ENCODE measurements at regions not wholly inside any gene's neighbourhood (a gene's known extent, or its start where the extent isn't known, plus 50 kb on each side); places are given as distances from the start of the nearest gene placed in this dataset.
"Not testable (repeated sequence)": the region's sequence is repeated elsewhere in the genome, so short reads cannot be mapped to it uniquely, and the experiment has no call there.

DNA sequence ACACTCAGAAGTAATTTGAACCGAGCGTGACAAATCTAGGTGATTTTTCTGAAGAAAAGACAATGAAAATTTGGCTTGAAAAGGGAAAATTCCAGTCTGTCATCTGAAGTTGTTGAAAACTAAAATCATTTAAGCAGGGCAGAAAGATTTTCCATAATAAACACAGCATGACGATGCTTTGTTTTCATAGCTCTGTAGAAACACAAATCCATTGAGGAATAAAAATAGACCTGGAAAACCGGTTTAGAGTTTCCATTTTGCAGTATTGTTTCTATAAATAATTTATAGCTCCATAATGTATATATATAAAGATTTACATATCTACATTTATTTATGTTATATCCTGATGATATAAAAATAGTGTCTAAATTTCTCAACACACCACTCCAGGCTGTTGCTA is 1918.5 kb upstream of the FLRT2 start:
- DNase-seq, result no peak

DNA sequence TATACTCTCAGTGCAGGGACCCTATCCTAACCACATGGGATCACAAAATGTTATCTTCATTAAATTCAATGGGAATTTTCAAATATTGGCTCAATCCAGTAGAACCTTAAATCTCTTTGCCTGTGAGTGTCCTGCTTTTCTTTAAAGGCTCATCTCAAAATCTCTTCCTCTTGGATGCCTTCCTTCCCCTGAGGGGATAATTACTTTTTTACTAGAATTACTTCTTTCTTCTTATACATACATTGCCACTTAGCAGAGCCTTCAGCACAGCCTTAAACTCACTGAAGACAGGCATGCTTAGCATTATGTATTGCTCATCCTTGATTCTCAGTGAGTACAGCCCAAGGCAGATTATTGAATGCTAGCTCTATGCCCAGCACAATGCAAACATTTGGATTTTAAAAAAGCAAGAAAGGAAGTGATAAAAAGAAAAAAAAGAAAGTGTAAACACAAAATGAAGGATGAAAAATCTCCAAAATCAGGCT is 1918.0 kb upstream of the FLRT2 start:
- no peak for DNase-seq

DNA sequence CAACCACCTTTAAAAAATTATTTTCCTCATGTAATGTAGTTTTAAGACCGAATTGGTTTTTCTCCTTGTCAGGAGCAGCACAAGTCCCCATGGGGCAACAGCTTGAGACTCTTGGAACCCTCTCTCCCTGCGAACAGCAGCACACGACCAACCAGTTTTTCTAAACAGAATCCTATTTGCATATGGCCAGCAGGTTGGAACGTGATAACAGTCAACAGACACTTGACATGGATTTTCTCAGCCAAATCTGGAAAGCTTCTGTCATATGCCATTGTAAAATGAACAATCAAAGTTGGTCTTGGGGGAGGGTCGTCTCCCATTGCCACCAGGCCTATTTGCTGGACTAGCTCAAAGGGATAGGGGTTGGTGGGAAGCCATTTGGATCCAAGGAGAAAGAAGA is 1915.0 kb upstream of the FLRT2 start:
- no peak for DNase-seq

DNA sequence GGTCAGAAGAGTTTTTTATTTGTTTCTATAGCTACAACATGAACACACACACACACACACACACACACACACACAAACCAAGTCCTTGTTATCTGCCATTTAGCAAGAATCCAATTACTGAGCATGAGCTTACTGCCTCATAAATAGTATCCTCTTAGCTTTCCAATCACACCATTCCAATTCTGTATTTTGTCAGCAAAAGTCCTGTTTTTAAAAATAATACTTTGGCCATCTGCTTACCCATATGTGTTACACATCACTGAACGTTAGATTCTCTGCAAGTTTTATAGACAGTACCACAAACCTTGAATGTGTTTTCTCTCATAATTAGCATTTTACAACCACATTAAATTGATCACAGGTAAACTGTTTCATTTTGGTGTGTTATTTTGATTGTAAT is 1905.4 kb upstream of the FLRT2 start:
- DNase-seq, result no peak

DNA sequence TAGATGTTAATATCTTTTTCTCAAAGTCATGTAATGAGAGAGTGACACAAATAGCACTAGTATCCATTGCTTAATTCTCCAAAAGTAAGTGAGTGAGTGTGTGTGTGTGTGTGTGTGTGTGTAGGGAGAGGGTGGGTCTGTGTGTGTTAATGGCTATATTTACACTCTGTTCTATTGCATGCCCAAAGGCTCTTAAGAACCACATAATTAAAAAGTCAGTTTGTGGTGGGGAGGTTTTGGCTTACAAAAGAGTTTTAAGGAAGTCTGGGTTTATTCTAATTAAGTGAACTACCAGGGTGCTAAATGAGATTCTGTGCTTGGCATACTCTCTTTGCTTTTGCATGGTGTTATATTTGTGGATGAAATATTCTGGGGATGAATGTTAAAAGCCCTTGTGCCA is 1897.6 kb upstream of the FLRT2 start:
- no peak for DNase-seq

DNA sequence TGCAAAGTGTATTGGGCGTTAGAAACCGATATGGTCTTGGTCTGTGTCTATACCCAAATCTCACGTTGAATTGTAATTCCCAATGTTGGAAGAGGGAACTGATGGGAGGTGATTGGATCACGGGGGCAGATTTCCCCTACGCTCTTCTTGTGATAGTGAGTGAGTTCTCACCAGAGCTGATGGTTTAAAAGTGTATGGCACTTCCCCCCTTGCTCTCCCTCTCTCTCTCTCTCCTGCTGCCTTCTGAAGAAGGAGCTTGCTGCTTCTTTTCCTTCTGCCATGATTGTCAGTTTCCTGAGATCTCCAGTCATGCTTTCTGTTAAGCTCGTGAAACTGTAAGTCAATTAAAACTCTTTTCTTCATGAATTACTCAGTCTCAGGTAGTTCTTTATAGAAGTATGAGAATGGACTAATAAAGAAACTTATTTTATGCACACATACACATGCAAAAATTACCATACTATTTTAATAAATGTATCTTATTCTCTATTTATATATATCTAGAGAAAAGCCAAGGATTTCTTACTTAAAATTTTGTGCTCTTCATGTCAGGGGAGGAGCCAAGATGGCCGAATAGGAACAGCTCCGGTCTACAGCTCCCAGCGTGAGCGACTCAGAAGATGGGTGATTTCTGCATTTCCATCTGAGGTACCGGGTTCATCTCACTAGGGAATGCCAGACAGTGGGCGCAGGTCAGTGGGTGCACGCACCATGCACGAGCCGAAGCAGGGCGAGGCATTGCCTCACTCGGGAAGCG is 1891.0 kb upstream of the FLRT2 start:
- DNase-seq, result no peak

DNA sequence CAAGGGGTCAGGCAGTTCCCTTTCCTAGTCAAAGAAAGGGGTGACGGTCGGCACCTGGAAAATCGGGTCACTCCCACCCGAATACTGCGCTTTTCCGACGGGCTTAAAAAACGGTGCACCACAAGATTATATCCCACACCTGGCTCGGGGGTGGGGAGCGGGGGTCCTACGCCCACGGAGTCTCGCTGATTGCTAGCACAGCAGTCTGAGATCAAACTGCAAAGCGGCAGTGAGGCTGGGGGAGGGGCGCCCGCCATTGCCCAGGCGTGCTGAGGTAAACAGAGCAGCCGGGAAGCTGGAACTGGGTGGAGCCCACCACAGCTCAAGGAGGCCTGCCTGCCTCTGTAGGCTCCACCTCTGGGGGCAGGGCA is 1890.5 kb upstream of the FLRT2 start:
- not testable (repeated sequence) for DNase-seq

DNA sequence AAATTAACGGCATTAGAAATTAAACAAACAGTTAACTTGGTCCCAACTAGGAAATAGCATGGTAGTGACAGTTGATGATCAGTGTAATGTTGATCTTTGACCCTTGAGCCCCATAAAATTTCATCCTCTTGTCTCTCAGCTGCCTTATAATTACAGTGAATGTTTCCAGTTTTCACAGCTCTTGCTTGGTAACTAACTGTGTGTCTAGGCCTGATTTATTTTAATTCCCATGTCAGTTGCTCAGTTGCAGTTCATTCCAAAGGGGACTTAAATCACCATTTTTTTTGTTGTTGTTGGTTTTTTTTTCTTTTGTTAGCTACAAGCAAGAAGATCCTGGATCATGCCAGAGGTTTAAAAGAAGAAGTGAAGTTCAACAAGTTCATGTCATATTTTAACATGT is 1883.7 kb upstream of the FLRT2 start:
- DNase-seq, result no peak

DNA sequence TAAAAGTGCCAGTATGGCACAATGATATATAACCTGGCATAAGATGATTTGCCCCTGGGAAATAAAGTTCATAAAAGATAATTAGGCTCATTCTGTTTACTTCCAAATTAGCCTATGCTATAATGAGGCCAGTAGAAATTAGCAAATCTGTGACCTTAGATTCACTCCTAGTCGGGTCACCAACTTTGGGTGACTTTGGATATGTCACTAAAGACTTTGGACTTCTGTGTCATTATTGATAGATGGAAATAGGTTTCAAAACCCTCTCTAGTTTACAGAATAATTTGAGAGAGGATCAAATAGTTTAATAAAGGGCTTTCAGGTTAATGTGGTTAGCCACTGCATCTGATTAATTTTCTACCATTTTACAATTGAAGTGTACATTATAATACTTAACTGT is 1869.3 kb upstream of the FLRT2 start:
- DNase-seq, result no peak

DNA sequence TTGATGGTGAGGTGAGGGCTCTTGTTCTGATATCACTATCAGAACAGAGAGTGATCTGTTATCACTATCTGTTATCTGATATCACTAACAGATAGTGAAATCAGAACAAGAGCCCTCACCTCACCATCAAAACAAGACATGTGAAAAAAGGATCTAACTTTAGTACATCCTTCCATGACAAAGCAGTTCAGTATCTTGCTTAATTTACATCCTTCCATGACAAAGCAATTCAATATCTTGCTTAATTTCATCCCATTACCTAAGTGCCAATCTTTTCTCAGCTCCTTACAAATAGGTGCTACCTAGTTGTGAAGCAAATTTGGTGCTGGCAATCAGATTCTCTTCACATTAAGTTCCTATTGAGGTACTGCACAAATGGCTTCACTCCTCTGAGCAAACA is 1865.6 kb upstream of the FLRT2 start:
- DNase-seq, result no peak

DNA sequence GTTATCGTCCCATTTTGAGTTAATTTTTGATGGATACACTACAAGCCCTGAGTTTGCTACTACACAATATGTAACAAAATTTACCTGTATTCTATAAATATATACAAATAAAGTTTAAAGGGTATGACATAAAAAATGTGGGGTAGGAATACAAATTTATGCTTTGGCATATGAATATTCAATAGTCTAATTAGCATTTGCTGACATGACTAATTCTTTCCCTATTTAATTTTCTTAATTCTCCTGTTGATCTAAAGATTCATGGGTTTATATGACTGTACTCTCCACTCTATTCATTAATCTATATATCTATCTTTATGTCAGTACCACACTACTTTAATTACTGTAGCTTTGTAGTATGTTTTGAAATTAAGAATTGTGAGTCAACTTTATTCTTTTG is 1840.7 kb upstream of the FLRT2 start:
- DNase-seq, result no peak

DNA sequence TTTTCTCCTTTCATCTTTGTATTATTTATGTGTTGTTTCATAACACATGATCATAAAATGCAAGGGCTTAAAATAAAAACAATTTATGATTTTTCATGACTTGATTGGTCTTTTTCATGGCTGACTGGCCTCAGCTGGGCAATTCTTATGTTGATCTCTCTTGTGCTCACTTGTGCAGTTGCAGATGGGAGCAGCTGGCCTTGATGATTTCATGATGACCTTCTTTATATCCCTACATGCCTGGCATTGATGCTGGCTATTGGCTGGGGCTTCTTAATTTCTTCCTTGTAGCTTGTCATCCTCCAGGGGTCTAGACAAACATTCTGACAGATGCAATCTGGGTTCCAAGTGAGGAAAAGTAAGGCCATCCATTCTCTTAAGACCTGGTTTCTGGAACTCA is 1832.8 kb upstream of the FLRT2 start:
- DNase-seq, result no peak

DNA sequence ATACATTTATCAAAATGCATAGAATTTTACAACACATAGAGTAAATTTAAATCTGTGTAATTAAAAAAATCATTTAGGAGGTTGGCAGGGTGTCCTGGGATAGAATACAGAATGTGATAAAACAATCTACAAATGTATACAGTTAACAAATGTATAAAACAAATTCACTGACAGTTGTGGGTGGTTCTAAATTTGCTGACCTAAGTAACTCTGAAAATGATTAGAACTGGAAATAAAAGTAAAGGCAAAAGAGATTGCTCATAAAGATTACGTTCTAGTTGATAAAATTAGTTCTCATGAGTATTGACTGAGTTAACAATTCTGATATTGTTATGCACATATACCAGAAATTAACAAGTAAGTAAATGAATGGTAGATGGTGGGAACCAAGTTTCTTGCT is 1827.3 kb upstream of the FLRT2 start:
- no peak for DNase-seq

DNA sequence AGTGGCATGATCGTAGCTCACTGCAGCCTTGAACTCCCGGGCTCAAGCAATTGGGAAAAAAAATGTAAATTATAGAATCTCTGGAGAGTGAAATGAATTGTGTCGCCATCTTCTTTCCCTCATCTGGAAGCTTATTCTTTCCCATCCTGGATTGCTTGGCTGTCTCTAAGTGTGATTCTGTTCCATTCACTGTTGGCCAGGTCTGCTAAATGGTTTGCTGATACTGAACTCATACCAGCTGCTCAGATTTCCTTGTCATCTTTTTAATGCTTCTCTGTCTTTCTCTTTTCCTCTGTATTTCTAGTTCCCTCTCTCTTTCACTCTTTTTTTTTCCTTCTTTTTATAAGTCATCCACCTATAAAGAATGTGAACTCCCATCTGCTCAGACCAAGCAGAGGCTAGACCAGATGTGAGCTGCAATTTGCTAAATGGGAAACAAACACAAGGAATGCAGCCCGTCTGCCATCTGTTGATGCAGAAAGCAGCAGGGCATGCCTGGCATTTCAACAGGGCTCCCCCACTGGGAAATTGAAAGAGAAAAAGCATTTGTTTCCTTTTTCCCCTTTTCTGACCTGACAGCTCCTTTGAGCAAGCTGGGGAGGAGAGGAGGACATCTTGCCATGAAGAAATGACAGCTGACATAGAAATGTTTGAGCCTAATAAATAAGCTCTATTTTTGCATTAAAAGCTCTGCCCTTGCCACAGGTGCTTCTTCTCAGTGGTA is 1823.6 kb upstream of the FLRT2 start:
- DNase-seq, result no peak

DNA sequence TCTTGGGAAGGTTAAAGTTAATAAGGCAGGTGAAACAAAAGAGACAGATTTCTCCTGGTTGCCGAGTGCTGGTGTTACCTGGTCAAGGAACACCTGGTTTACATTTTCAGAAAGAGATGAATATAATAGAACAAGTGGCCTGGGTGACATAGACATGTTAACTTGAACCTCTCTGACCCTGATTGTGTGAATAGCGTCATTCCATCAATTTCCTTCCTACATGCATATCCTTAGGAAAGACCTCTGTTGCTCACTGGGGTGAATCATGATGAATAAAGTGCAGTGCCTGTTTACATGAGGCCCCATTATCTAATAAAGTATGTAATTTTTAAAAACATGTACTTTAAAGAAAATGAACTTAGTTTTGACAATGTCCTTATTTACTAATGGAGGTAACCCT is 1822.9 kb upstream of the FLRT2 start:
- DNase-seq, result no peak

DNA sequence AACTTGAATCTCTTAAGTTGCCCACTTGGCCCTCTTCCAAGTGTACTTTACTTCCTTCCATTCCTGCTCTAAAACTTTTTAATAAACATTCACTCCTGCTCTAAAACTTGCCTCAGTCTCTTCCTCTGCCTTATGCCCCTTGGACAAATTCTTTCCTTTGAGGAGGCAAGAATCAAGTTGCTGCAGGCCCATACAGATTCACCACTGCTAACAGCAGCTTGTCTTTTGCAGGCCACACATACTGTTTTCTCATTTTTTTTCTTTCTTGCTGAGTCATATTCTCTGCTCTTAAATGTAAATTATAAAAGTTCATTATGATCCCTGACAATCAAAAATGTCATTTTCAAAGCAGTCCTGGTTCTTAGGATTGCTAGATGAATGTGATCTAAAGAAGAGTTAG is 1820.8 kb upstream of the FLRT2 start:
- no peak for DNase-seq

DNA sequence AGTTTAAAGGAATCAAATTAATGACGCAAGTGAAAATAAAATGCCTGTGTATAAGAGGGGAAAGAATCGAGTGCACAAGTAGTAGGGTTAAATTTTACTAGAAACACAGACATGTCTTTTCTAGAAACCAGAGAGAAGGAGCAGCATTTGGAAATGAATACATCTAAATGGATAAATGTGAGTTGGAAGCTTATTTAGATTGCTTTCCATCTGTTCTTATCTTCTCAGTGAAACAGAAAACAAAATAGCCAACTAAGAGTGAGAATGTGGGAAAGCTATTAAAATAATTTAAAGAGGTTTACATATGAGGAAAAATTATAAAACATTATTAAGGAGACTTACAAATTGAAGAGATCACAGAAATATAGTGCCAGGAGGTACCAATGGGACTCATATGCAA is 1818.9 kb upstream of the FLRT2 start:
- no peak for DNase-seq

DNA sequence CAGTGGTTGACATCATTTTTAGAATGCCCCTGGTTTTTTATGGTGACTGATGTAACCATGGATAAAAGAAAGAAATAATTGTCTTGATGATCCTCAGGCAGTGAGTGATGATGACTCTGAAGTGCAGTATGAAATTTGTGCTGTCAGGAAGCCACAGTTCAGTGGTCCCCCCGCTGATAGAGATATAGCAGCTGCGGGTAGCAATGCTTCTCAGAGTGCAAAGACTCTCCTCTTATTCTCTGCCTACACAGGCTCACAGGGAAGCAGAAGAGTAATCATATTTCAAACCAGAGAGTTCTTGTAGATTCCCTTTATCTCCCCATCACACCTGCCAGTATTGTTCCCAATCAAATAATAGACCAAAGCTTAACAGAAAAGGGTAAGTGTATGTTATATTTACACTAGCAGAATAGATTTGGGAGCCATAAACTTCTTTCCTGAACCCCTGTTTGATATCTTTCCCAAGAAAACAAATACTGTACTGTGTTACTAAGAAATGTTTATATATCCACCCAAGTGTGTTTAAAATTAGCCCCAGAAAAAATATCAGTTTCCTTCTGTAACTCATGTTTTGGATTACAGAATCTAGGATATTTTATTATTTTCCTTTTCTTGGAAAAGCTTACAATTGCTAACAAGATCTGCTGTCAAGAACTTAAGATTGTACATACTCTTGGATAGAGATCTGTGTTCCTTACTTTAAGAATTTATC is 1817.4 kb upstream of the FLRT2 start:
- DNase-seq, result no peak

DNA sequence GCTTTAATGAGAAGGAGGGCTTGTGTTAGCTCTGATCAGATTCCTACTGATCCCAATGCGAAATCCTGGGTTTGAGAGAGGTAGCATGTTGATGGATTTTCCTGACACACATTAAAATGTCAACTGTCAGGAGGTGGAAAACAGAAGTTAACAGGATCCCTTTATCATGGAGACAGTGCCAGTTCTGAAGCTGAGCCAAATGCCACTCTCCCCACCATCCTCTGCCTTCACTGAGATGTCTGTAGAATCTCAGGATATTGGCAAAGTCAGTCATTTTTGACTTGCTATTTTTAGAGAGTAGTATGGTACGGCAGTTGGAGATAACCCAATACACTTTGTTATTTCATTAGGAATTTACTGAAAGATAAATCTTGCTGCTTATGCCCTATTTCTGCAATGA is 1816.2 kb upstream of the FLRT2 start:
- no peak for DNase-seq

DNA sequence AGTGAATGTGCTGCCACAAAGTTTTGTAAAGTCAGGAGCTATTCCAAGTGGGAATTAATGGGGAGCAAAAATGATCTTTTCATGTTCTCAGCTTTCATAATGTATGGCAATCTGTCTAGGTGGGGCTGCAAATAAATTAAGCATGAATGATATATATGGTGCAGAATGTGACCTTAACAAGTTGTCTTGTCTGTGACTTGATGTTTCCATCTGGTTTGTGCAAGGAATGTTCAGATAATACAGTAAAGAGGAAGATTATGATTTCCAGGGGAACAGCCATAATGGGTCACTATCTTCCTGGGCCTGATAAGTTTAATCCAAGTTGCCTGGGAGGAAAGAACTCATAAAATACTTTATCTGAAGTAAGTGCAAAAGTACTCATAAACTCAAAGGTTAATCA is 1815.8 kb upstream of the FLRT2 start:
- no peak for DNase-seq

DNA sequence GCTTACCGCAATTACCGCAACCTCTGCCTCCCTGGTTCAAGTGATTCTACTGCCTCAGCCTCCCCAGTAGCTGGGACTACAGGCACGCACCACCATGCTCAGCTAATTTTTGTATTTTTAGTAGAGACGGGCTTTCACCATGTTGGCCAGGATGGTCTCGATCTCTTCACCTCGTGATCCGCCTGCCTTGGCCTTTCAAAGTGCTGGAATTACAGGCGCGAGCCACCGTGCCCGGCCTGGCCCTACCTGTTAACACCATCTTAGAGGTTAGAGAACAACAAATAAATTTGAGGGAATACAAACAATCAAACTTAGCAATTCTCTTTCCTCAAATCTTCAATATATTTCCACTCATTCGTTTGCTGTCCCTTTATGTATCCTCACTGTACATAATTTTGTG is 1810.5 kb upstream of the FLRT2 start:
- DNase-seq, result not testable (repeated sequence)

DNA sequence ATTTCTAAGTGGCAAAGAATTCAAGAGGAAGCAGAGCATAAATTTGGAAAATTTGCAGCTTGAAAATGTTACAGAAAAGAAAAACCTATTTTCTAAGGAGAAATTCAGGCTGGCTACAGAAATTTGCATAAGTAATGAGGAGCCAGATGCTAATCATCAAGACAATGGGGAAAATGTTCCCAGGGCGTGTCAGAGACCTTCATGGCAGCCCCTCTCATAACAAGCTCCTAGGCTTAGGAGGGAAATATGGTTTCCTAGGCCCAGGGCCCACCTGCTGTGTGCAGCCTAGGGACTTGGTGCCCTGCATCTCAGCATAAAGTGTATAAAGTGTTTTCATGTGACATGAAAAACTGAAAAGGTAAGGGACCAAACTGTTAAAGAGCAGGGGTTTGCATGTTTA is 1796.3 kb upstream of the FLRT2 start:
- no peak for DNase-seq

DNA sequence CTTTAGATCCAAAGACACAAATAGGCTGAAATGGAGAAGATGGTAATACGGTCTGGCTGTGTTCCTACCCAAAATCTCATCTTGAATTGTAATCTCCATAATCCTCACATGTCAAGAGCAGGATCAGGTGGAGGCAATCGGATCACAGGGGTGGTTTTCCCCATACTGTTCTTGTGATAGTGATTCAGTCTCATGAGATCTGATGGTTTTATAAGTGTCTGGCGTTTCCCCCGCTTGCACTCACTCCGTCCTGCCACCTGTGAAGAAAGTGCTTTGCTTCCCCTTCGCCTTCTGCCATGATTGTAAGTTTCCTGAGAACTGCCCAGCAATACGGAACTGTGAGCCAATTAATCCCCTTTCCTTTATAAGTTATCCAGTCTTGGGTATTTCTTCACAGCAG is 1795.5 kb upstream of the FLRT2 start:
- no peak for DNase-seq

DNA sequence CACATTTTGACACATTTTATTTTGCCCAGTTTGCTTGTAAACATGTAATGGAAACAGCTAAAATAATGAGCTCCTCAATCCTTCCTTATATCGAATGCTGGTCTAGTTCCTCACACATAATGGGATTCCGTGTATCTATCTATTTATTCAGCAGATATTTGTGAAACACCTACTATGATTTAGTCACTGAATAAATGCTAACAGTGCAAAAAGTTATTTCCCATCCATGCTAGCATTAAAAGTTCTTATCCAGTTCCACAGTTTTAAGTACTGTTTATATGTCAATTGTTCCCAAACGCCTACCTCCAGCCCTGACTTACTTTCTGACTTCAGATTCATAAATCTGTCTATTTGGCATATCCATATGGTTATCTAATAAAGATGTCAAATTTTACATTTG is 1788.7 kb upstream of the FLRT2 start:
- DNase-seq, result no peak
